GM04503 (cell line): ENCODE measurements at regions not wholly inside any gene's neighbourhood (a gene's known extent, or its start where the extent isn't known, plus 50 kb on each side); places are given as distances from the start of the nearest gene placed in this dataset.

Source experiments
- DNase-seq: peaks from one replicate; pipeline ENCODE4 v3.0.0-alpha.2; 2012; ENCODE audit warnings: low read depth

DNA sequence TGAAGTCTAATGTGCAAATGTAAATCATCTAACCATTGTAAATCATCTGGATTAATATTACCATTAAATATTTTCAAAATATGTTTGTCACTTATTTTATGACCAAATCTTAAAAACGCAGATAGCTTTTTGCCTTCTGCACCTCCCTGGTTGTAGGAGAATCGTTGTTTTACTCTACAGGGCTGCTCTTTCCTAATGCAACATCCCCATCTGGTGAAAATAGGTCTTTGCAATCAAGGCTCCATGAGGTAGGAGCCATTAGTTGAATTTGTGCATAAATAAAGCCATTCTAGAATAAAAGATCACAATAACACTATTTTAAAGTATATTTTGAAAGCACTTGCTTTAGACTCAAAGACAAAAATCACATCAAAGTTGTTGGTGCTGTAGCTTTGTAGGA, 535.6 kb upstream of the AGTR1 start:
- DNase-seq = no peak

DNA sequence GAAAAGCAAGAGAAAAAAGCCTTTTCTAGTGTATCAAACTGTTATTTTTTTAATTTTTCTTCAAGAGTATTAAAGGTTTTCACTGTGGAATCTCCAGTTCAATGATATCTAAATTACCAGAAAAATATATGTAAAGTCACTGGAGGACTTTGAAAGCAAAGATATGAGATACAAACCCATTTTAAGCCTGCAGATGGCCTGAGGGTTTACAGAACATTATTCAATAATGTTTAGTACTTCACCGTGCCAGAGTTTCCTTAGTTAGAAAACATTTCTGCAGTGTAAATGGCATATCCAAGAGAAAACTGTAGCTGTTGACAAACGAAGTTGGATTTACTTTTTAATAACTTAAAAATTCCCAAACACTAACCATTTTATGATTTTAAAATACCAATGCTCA, 529.4 kb upstream of the AGTR1 start:
- DNase-seq = no peak

- DNase-seq = peak; percentile 34
Observed at GRCh38 chr3:148173851-148174250, 523.9 kb upstream of the AGTR1 start.

DNA sequence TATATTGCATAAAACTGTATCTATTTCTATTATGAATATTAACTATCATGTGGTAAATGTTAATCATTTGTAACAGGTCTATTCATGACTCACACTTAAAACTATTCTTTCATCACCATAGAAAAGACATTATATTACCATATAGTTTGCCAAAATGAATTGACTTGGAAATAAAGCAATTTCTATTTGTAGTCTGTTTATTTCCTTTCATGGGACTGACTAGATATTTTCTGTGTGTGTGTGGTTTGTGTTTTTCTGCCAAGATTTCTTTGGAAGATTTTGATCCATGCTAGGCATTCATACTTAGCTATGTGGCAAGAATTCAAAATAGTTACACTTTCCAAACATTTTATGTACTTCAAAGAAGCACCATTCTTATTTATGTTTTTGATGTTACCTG, 522.5 kb upstream of the AGTR1 start:
- peak; percentile 79 for DNase-seq

DNA sequence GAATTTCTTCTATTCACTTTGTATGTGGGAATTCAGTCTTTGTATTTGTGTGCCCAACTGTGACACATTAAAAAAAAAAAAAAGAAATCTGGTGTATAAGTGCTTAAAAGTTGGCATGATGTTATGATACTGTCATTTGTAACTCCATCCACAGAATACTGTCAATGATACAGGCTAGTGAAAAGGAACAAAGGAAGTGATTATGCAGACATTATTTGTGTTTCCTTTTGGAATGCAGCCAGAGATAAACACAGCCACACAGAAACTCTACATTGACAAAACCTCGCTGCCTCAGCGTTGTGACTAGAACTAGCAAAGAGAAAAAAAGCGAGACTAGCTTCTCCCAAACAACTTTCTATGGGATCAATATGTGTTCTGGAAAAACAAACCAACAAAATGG, 519.2 kb upstream of the AGTR1 start:
- no peak for DNase-seq

DNA sequence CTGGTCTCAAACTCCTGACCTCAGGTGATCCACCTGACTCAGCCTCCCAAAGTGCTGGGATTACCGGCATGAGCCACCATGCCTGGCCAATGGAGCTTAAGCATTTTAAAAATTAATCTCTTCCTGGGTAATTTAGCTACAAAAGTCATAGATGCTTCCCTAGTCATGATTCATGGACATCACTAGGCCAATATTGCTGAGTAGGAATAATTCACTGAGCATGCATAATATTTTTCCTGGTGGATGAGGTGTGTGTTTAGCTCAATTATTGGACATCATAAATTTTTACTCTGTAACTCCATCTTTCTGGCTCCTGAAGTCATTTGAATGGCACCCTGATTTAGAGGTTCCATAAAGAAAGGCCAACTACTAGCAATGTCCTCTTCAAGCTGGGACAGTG, 512.9 kb upstream of the AGTR1 start:
- DNase-seq = no peak

DNA sequence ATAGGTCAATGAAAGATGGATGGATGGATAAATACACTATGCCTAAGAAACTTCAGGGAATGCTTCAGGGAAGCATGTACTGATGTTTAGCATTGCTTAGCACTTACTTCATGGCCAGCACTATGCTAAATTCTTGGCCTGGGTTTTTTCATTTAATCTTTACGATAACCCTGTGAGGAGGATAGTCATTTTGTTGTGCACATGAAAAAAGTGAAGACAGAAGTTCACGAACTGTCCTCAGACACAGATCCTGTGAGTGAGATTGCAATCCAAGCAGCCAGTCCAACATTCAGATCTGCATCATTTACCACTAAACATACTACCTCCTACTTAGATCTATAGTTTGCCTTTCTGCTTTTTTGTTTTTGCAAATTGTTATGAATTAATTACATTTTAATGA, 510.8 kb upstream of the AGTR1 start:
- DNase-seq = no peak

- no peak for DNase-seq
Observed at GRCh38 chr3:148187296-148187695, 510.4 kb upstream of the AGTR1 start.

GRCh38 chr3:148190441-148190990, 507.2 kb upstream of the AGTR1 start:
- DNase-seq = no peak

GRCh38 chr3:148191966-148192365, 505.7 kb upstream of the AGTR1 start:
- no peak for DNase-seq

DNA sequence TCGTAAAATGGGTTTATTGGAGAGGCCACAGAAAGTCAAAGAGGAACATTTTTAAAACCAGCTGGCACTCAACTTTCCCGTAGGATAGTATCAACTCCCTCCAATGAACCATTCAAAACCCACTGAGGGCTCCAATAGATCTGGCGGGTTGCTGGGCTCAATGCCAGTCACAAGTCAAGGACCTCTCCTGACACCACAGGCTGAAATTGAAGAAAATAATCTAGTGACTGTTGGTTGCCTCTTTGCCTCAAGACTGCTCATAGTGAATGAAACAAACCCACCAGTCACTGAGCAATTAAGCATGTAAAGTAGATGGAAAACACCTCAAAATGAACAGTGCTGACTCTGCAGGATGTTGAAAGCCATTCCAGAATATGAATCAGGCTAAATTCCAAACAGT, 500.6 kb upstream of the AGTR1 start:
- no peak for DNase-seq

DNA sequence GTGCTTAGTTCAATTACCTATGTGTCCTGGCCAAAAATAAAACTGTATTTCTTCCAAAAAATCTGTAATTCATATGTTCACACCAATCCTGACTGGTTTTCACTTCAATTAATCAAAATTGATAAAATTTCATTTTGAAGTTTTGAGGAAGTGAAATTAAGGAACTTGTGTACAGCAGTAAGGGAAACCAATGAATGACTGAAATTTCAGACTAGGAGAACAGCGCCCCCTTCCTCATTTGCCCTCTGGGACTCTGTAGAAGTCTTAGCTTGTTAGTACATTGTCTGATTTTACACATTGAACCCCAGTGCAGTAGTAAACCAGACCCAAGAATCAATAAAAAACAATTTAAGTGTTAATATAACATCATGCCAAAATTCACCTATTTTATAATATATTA, 495.3 kb upstream of the AGTR1 start:
- DNase-seq = no peak

GRCh38 chr3:148203297-148204010, 494.2 kb upstream of the AGTR1 start:
- peak; percentile 27 for DNase-seq

DNA sequence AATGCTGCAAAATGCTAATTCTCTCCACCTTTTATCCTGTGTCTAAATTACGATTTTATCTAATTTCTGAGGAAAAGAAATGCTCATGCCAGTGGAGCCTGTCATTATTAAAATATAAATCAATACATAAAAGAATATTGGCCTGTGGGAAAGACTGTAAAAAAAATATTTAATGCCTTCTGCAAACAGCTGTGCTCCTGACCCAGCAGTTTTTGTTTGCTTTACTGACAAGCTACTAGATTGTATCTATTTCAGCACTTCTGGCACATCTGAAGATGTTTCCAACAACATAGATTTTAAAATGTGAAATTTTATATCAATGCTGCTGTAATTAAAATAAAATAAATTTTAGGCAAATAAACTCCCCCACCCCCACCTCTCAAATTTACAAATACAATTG, 493.6 kb upstream of the AGTR1 start:
- DNase-seq = no peak

GRCh38 chr3:148205977-148206376, 491.7 kb upstream of the AGTR1 start:
- no peak for DNase-seq

DNA sequence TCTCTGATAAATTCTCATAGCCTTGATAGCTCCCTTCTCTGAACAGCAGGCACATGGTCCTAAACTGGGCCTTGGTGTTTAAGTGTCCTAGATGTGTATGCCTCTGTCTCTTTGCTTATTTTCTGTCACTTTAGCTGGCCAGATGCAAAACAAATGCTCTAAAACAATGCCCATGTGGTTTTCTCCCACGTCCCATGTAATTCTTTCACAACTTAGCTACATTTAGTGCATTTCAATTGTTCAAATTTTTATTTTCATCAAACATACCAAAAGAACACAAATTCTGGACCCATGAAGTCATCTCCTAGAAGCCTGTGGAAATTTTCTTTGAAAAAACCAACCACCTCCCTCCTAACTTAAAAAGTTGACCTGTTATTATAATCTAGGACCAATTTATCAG, 491.3 kb upstream of the AGTR1 start:
- DNase-seq = peak; percentile 34

DNA sequence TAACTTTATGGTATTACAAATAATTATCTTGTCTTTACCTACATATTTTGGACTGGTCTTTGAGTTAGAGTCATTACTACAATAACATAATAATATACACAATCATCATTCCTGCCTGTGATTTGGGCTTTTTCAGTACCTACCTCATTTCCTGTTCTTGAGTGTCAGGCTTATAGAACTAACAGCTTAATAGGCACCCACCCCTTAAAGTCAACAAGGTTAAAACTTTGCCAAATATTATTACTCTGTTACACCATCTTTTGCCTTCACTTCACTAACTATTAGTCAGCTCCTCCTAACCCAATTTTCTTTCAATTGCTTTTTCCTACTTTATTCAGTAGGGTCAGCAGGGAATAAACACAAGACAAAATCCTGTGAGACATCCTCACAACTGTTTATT, 488.7 kb upstream of the AGTR1 start:
- no peak for DNase-seq

GRCh38 chr3:148211725-148212124, 486.0 kb upstream of the AGTR1 start:
- no peak for DNase-seq

- no peak for DNase-seq
Observed at GRCh38 chr3:148214705-148215104, 483.0 kb upstream of the AGTR1 start.

GRCh38 chr3:148217317-148217716, 480.4 kb upstream of the AGTR1 start:
- no peak for DNase-seq

GRCh38 chr3:148218222-148218621, 479.5 kb upstream of the AGTR1 start:
- no peak for DNase-seq

- no peak for DNase-seq
Observed at GRCh38 chr3:148219999-148220398, 477.7 kb upstream of the AGTR1 start.

- DNase-seq = no peak
Observed at GRCh38 chr3:148221303-148221702, 476.4 kb upstream of the AGTR1 start.

GRCh38 chr3:148223266-148223665, 474.4 kb upstream of the AGTR1 start:
- peak; percentile 66 for DNase-seq
